ENCODE measurements at regions not wholly inside any gene's neighbourhood (a gene's known extent, or its start where the extent isn't known, plus 50 kb on each side); places are given as distances from the start of the nearest gene placed in this dataset.

GRCh38 chr7:33762911-33763306 lies 142.4 kb upstream of the BMPER start:
- TF ChIP-seq, protein P1, sequence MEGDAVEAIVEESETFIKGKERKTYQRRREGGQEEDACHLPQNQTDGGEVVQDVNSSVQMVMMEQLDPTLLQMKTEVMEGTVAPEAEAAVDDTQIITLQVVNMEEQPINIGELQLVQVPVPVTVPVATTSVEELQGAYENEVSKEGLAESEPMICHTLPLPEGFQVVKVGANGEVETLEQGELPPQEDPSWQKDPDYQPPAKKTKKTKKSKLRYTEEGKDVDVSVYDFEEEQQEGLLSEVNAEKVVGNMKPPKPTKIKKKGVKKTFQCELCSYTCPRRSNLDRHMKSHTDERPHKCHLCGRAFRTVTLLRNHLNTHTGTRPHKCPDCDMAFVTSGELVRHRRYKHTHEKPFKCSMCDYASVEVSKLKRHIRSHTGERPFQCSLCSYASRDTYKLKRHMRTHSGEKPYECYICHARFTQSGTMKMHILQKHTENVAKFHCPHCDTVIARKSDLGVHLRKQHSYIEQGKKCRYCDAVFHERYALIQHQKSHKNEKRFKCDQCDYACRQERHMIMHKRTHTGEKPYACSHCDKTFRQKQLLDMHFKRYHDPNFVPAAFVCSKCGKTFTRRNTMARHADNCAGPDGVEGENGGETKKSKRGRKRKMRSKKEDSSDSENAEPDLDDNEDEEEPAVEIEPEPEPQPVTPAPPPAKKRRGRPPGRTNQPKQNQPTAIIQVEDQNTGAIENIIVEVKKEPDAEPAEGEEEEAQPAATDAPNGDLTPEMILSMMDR (IDR thresholded peaks at IDR 0.05), result no peak
- no peak for TF ChIP-seq POLR2A (IDR thresholded peaks at IDR 0.05)

Data from heart left ventricle (tissue), 13 donors.